RPMI8226 (cell line): ENCODE measurements at regions not wholly inside any gene's neighbourhood (a gene's known extent, or its start where the extent isn't known, plus 50 kb on each side); places are given as distances from the start of the nearest gene placed in this dataset.

Source experiments
- DNase-seq: peaks from one replicate; pipeline ENCODE4 v3.0.0-alpha.2; 2015

GRCh38 chr2:164288235-164288634, 333.0 kb downstream of the GRB14 start:
- no peak for DNase-seq

- DNase-seq: no peak
These were observed 334.2 kb downstream of the GRB14 start for GRCh38 chr2:164287056-164287455.

GRCh38 chr2:164285576-164285975, 335.7 kb downstream of the GRB14 start:
- DNase-seq: no peak

- no peak for DNase-seq
These were observed 339.4 kb downstream of the GRB14 start for GRCh38 chr2:164281896-164282295.

GRCh38 chr2:164275659-164276058, 345.6 kb downstream of the GRB14 start:
- DNase-seq: no peak

GRCh38 chr2:164260506-164260905, 360.8 kb downstream of the GRB14 start:
- DNase-seq: no peak

GRCh38 chr2:164257742-164258141, 363.5 kb downstream of the GRB14 start:
- no peak for DNase-seq

GRCh38 chr2:164252568-164253287, 368.6 kb downstream of the GRB14 start:
- DNase-seq: no peak

GRCh38 chr2:164243315-164243714, 378.0 kb downstream of the GRB14 start:
- DNase-seq: no peak

- DNase-seq: no peak
These were observed 378.9 kb downstream of the GRB14 start for GRCh38 chr2:164242409-164242808.

- DNase-seq: no peak
These were observed 387.2 kb downstream of the GRB14 start for GRCh38 chr2:164234074-164234473.

- no peak for DNase-seq
These were observed 397.3 kb downstream of the GRB14 start for GRCh38 chr2:164224007-164224406.

GRCh38 chr2:164221473-164221872, 399.8 kb downstream of the GRB14 start:
- no peak for DNase-seq

GRCh38 chr2:164220265-164220664, 401.0 kb downstream of the GRB14 start:
- DNase-seq: no peak

- no peak for DNase-seq
These were observed 407.4 kb downstream of the GRB14 start for GRCh38 chr2:164213916-164214315.

GRCh38 chr2:164205347-164205746, 415.9 kb downstream of the GRB14 start:
- peak; percentile 12 for DNase-seq

GRCh38 chr2:164203131-164203530, 418.2 kb downstream of the GRB14 start:
- no peak for DNase-seq

GRCh38 chr2:164198256-164198655, 423.0 kb downstream of the GRB14 start:
- no peak for DNase-seq

- DNase-seq: no peak
These were observed 430.6 kb downstream of the GRB14 start for GRCh38 chr2:164190700-164191099.

GRCh38 chr2:164189851-164190250, 431.4 kb downstream of the GRB14 start:
- no peak for DNase-seq

- DNase-seq: no peak
These were observed 434.2 kb downstream of the GRB14 start for GRCh38 chr2:164187121-164187520.

GRCh38 chr2:164186591-164186990, 434.7 kb downstream of the GRB14 start:
- peak; percentile 59 for DNase-seq

GRCh38 chr2:164182116-164182627, 439.1 kb downstream of the GRB14 start:
- no peak for DNase-seq

GRCh38 chr2:164178835-164179465, 442.3 kb downstream of the GRB14 start:
- DNase-seq: no peak

- DNase-seq: no peak
These were observed 428.8 kb upstream of the FIGN start for GRCh38 chr2:164164602-164165001.
